ENCODE measurements at regions not wholly inside any gene's neighbourhood (a gene's known extent, or its start where the extent isn't known, plus 50 kb on each side); places are given as distances from the start of the nearest gene placed in this dataset.
A peak's percentile ranks its signal among the peaks of the same experiment; 100 is the strongest.

GRCh38 chr10:4022473-4022872, 237.5 kb upstream of the KLF6 start:
- TF ChIP-seq, protein P1, sequence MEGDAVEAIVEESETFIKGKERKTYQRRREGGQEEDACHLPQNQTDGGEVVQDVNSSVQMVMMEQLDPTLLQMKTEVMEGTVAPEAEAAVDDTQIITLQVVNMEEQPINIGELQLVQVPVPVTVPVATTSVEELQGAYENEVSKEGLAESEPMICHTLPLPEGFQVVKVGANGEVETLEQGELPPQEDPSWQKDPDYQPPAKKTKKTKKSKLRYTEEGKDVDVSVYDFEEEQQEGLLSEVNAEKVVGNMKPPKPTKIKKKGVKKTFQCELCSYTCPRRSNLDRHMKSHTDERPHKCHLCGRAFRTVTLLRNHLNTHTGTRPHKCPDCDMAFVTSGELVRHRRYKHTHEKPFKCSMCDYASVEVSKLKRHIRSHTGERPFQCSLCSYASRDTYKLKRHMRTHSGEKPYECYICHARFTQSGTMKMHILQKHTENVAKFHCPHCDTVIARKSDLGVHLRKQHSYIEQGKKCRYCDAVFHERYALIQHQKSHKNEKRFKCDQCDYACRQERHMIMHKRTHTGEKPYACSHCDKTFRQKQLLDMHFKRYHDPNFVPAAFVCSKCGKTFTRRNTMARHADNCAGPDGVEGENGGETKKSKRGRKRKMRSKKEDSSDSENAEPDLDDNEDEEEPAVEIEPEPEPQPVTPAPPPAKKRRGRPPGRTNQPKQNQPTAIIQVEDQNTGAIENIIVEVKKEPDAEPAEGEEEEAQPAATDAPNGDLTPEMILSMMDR (IDR thresholded peaks at IDR 0.05; ENCODE audit: control extremely low read depth, extremely low read depth, low read depth, missing control alignments), result no peak
- CTCF ChIA-PET, result no interaction called here
- POLR2A ChIA-PET, result no interaction called here
- no peak for DNase-seq (ENCODE audit: extremely low spot score)

DNA sequence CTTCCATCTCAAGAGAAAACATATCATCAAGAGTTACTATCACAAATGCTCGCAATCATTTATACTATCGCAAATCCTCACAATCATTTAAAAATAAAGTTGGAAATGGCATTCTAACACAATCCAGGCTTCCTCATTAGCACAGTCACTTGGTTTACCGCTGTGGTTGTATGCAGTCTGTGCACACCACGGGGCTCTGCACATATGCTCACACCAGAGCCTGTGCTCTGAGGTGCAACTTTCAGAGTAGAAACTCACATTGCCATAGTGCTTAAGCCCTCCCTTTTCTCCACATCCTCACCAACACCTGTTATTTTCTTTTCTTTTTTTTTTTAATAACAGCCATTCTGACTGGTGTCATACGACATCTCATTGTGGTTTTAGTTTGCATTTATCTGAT, 235.6 kb upstream of the KLF6 start:
- ChIA-PET POLR2A (no interaction called here), CTCF (no interaction called here)
- no peak for DNase-seq (ENCODE audit: extremely low spot score)
- TF ChIP-seq, protein P1 (IDR thresholded peaks at IDR 0.05; ENCODE audit: control extremely low read depth, extremely low read depth, low read depth, missing control alignments), result no peak

- ChIA-PET POLR2A (interaction anchor here (0.7 to 1.4 kb wide), 2 partner anchors 233 to 391 kb away, joined by 3 to 4 read pairs; partner anchors contain the start of gene KLF6), CTCF (no interaction called here)
- TF ChIP-seq, protein P1 (IDR thresholded peaks at IDR 0.05; ENCODE audit: control extremely low read depth, extremely low read depth, low read depth, missing control alignments), result no peak
- DNase-seq (ENCODE audit: extremely low spot score), result no peak
Observed at GRCh38 chr10:4018054-4018511, 233.1 kb upstream of the KLF6 start.

DNA sequence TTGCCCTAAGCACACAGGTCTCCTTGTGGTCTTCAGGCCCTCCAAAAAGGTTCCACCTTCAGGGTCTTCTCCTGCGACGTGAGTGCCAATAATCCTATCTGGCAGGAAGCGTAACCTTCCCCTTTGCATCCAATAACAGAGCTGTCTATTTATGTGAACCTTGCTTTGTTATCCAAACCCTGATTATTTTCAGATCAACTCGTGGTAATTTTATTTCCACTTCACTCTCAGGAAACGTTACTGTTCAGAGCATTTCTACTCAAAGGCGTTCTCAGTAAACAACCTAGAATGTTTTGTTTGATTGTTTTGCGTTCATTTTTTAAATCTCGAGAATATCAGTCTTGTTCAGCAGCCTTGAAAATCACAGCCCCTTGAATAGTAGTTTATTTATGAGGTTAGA, 232.3 kb upstream of the KLF6 start:
- TF ChIP-seq, protein P1 (IDR thresholded peaks at IDR 0.05; ENCODE audit: control extremely low read depth, extremely low read depth, low read depth, missing control alignments), result no peak
- no peak for DNase-seq (ENCODE audit: extremely low spot score)
- ChIA-PET CTCF (no interaction called here), POLR2A (interaction anchor here (1.4 kb wide), 1 partner anchor 232 kb away, joined by 3 read pairs; the partner anchor contains the start of gene KLF6)

- ChIA-PET POLR2A (interaction anchor here (1.0 kb wide), 1 partner anchor 231 kb away, joined by 3 read pairs; no protein-coding TSS in a partner anchor), CTCF (interaction anchor here (0.7 to 1.0 kb wide), 2 partner anchors 10 to 23 kb away, joined by 3 read pairs; no protein-coding TSS in a partner anchor)
- no peak for DNase-seq (ENCODE audit: extremely low spot score)
- TF ChIP-seq, protein P1 (IDR thresholded peaks at IDR 0.05; ENCODE audit: control extremely low read depth, extremely low read depth, low read depth, missing control alignments), result no peak
Observed at GRCh38 chr10:4016214-4016740, 231.3 kb upstream of the KLF6 start.

DNA sequence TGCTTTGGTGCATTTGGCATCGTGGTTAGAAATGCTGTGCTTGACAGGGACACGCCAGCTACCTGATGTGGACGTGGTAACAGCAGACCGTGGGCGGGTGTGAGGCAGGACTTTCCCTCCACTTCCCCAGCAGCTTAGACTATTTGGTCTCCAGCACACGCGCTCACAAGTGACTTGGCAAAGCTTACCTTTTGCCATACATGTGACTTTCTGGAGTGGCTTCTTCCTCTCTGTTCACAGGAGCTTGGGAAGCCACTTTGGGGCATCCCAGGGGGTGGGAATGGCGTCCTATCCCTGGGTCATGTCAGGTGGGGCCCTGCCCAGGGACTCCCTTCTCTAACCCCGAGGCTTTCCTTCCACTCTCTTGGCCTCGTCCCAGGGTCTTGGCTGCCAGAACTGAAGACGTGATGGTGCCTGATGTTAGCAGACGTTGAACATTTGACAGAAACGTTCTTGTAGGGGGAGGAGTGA, 228.7 kb upstream of the KLF6 start:
- peak; percentile 74 for DNase-seq (ENCODE audit: extremely low spot score)
- POLR2A ChIA-PET, result interaction anchor here (1.5 kb wide), 1 partner anchor 229 kb away, joined by 3 read pairs; the partner anchor contains the start of gene KLF6
- CTCF ChIA-PET, result interaction anchor here (1.2 to 1.4 kb wide), 3 partner anchors 18 to 25 kb away, joined by 3 to 4 read pairs (median 4); no protein-coding TSS in a partner anchor
- TF ChIP-seq, protein P1 (IDR thresholded peaks at IDR 0.05; ENCODE audit: control extremely low read depth, extremely low read depth, low read depth, missing control alignments), result no peak

Measured in GM10248 (cell line).